ENCODE measurements at regions not wholly inside any gene's neighbourhood (a gene's known extent, or its start where the extent isn't known, plus 50 kb on each side); places are given as distances from the start of the nearest gene placed in this dataset.
A peak's percentile ranks its signal among the peaks of the same experiment; 100 is the strongest.

DNA sequence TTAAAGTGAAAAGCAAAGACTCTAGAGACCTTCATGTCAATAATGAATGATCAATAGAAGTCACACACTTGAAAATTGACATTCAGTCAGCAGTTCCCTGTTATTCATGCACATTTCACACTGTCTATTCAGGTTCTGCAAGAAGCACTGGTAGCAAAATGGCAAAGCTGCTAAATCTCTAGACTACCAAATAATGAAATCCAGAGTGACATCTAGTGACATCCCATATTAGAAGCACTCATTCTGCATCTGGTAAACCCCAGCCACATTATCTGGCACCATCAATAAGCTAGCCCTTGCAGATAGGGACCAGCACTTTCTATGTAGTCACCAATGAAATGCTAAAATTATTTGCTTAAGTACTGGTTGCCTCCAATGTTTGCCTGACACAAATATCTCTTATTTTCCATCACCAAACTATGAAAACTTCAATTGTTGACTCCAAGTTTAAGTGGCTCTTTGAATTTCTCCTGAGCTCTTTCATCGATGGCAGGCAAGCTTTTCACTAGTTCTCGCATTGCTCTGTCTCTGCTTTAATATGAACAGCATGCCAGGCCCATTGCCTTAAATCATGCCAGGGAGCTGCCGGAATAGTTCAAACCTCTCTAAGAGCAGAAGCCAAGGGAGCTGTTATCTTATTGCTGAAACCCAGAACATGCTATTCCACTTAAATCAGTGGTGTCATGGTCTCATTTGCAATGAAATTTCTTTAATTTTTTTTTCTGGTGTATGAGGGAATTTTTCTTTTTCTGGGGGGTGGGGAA, 409.9 kb downstream of the MZT1 start:
- no peak for DNase-seq

DNA sequence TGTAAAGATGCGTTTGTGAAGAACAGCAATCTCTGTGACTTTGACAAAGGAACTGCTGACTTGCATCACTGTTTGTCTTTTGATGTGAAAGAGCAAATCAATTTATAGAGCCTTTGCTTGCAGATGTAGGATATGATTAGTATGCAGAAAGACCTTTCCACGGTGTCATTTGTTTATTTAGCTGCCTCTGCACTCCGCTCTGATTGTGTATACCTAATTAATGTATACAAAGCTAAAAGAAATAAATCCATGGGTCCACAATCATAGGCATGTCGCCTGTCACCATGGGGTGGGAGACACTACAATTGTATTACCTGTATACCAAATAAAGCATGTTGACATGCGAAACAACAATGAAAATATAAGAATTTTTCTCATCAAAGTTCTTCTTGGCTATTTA, 410.7 kb downstream of the MZT1 start:
- no peak for DNase-seq

- peak; percentile 1 for DNase-seq
Measured at GRCh38 chr13:72315312-72315711, 412.1 kb downstream of the MZT1 start.

DNA sequence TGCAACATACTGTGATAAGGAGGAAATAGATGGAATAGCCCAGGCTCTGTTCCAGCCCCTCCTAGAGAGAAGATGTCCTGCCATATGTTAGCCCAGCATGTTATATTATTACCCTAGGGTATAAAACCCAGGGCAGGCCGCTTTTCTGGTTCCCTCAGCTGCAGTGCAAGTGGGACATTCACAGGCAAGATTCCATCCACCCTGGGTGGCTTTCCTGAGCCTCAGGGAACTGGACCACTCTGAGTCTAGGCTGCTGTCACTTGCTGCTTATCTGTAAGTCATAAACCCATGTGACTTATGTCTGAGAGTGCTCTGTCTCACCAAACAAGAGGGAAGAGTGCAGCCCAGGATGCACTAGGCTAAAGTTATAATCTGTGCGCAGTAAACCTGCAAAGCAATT, 413.2 kb downstream of the MZT1 start:
- DNase-seq: no peak

DNA sequence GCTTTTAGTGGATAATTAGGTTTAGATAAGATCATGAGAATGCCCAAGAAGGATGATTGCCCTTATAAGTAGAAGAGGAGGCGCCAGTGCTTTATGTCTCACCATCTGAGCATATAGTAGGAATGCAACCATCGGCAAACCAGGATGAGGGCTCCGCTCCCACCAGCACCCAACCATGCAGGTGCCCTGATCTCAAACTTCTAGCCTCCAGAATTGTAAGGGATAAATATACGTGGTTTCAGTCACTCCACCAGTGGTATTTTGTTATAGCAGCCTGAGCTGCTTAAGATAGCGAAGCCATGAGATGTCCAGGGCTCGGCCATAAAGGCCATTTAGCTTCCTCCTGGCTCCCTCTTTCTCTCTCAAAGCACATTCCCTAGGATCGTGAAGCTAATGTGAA, 413.9 kb downstream of the MZT1 start:
- DNase-seq: no peak

DNA sequence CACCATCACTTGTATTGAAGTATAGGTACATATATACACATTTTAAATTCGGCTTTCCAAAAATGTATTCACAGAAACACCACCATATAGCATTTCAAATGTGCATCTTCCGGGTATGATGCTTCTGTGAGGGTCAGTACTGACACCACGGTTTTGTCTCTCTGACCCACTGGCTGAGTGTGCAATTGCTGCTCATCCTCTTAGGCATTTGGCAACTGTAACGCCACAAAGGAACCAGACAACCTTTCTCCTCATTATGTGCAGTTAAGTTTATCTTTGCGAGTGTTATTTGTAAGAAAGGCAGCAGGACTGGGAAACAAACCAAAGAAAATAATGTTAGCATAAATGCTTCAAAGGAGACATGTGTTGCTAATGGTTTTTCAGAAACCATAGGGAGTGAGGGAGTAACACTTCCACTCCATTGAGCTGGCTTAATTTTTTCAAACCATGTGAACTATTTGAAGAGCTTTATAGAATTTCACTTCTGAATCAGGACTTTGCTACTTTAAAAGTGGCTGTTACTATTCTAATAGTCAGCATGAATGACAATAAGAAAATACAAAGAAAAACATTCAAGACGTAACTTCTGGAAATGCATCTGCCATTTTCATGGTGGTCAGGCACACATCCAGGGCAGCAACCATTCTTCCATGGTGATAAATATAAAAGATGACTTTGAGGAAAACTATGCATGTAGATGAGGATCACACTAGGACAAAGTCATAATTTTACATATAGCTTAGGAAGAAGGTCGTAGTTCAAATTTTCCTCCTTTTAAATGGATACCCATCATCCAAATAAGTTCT, 423.3 kb downstream of the MZT1 start:
- DNase-seq: peak; percentile 44

- no peak for DNase-seq
Measured at GRCh38 chr13:72296246-72296645, 429.2 kb upstream of the DACH1 start.

GRCh38 chr13:72295153-72295552, 428.1 kb upstream of the DACH1 start:
- peak; percentile 20 for DNase-seq

DNA sequence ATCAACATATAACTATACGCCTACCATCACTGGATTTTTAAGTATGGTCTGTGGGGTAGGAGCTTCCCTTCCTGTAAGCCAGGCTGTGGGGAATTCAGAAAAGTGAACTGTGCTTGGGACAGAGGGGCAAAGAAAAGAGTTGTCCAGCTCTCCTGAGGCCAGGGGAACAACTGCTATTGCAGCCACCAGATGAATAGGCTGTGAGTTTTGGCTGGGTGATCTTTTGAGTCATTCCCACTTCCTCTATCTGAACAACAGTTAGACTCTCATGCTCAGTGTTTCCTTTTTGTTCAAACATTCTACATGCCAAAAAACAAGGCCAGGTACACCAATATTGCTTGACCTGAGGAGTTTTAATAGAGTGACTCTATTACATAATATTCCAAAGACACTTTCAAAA, 426.2 kb upstream of the DACH1 start:
- no peak for DNase-seq

GRCh38 chr13:72290962-72291681, 424.1 kb upstream of the DACH1 start:
- DNase-seq: peak; percentile 88

- DNase-seq: no peak
Measured at GRCh38 chr13:72286421-72286820, 419.4 kb upstream of the DACH1 start.

DNA sequence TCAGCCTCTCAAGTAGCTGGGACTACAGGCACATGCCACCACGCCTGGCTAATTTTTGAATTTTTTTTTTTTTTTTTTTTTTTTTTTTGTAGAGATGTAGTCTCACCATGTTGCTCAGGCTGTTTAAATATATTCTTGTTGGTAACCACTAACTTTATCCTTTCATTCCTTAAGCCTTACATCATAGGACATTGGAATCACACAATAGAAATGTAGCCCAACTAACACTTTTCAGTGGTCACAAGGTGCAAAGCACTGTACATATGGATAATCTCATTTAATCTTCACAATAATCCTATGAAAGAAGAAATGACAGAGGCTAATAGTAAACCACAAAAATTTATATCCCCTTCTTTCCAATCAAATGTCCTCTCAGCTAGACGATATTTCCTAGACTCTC, 417.8 kb upstream of the DACH1 start:
- DNase-seq: no peak

DNA sequence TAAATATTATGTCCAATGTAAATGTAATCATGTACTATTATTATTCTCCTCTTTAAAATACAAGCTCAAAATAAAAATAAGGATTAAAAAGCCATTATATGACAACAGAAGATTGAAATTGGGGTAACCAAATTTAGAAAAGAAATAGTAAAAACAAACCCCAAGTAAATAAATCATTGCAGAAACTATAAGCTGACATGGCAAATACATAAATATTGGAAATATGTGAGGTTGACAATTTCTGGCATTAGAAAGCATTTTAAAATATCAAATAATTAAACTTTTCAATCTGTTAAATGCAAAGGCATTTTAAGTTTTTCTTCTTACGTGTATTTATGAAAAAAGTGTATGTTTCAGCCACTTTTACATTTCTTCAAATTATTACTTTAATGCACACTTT, 394.7 kb upstream of the DACH1 start:
- DNase-seq: no peak

GRCh38 chr13:72259528-72259927, 392.5 kb upstream of the DACH1 start:
- DNase-seq: no peak

DNA sequence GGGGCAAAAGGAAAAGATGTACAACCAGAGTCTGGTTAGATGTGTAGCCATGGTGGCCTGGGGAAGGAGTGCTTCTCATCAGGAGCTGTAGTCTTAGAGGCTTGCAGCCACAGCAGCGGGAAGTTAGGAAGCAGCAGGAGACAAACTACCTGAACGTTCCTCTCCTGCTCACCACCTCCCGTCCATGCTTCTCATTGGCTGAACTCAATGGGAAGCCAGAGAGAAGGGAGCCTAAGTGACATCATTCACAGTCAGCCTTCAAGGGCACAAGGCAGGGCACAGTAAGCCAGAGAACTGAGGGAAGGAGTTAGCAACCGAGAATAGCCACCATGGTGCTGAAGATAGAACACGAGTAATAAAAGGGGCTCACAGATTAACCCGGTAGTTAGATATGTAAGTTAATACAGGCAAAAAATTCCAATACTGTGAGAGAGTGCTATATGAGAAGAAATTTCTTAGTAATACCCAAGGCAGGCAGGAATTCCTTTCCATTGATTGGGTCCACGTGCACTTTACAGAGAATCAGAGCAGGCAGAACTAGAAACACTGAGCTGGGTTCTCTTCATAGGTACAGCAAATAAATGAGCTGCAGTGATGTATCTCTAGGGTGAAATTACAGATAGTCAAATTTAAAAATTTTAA, 391.5 kb upstream of the DACH1 start:
- no peak for DNase-seq

- peak; percentile 41 for DNase-seq
Measured at GRCh38 chr13:72255908-72256307, 388.9 kb upstream of the DACH1 start.

DNA sequence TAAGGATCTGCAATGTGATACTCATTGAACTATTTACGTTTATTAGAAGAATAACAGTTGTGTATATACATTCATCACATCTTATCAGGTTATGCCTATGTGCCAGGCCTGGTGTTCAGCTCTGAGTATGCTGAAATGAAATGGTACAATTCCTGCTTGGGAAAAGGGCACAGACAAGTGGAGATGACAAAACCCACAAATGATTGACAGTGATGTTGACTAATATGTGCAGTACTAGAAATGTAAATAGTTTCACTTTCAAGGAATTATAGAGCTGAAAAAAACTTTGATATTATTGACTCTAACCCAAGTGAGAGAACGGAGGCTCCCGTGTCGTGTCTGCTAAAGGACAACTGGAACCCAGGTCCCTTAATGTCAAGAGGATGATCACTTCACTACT, 386.8 kb upstream of the DACH1 start:
- DNase-seq: no peak

DNA sequence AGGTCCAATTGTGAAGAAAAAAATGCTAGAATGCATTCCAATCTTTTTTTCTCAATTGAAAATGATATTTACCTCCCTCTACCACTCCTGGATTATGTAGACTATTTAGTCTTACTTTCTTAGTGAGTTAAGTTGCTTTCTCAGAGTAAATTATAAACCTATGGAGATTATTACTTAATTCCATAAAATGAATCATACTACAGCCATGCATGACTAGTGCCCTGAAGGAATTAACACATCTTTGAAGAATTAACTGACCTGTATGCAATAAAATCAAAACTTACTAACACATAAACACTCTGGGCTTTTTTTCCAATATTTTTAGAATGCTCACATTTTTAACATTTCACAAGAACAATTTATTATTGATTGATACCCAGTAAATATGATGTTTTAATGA, 379.4 kb upstream of the DACH1 start:
- peak; percentile 57 for DNase-seq

GRCh38 chr13:72244788-72245187, 377.8 kb upstream of the DACH1 start:
- DNase-seq: no peak

GRCh38 chr13:72230131-72230530, 363.1 kb upstream of the DACH1 start:
- no peak for DNase-seq

DNA sequence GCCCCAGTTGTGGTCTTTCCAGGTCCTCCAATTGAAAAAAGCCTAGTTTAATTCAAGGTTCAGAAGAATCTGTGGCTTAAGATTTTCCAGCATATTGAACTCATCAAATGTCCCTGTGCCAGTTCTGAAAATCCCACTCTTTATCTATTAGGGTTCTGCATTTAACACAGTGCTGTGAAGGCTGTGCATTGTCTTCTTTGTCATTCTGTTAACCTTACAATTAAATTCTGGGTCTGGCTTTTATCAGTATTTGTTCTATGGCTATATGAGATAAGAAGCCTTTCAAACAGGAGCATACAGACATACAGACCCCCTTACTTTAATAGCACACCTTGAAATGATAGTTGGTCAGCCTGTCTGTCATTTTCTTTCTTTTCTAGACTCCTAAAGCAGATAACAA, 362.1 kb upstream of the DACH1 start:
- DNase-seq: no peak

DNA sequence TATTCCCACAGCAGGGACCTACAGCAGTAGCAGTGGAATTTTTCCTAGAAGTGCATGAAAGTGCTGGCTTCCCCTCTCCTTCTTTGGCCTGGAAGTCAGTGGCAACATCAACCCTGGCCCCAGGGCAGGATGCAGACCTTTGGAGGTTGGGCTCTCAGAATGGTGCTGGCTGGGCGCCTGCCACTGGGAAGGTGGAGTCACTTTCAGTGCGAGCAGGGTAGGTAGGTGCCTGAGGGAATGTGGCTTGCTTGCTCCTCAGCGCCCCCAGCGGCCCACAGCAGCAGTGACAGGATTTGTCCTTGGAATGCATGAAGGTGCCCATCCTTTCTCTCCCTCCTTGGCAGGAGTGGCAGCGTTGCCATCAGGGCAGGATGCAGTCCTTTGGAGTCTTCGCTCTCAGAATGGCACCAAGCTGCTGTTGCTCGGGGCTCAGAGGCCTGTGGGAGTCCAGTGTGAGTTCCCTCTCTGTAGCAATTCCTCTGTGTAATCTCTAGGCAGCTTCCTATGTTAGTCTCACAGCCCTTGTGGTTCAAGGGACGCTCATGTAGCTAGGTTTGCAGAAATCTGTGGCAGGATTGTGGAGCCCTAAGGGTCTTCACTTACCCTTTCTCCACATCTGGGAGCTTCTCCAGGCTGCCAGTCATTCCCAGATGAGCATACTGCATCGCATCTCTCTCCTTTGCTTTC, 354.4 kb upstream of the DACH1 start:
- no peak for DNase-seq

GRCh38 chr13:72218966-72219365, 352.0 kb upstream of the DACH1 start:
- DNase-seq: no peak

Measured in fibroblast of skin of right quadriceps (primary cell).